ENCODE measurements at regions not wholly inside any gene's neighbourhood (a gene's known extent, or its start where the extent isn't known, plus 50 kb on each side); places are given as distances from the start of the nearest gene placed in this dataset.

GRCh38 chr5:88374391-88374790, 105.7 kb upstream of the TMEM161B start:
- DNase-seq (ENCODE audit: low read depth in 1 of 2, low spot score in 2 of 2) (no peak), FAIRE-seq (no peak)
- ChIA-PET POLR2A (ENCODE audit: partially characterized antibody) (interaction anchor here (1.5 kb wide), 1 partner anchor 13 kb away, joined by 3 read pairs; no protein-coding TSS in a partner anchor), CTCF (ENCODE audit: partially characterized antibody) (interaction anchor here (1.1 to 1.4 kb wide), 2 partner anchors 9 to 17 kb away, joined by 4 read pairs; no protein-coding TSS in a partner anchor)
- Histone ChIP-seq H2AK5ac (ENCODE audit: low read depth, low read length) (no peak overlapping the region), H4K20me1 (replicated peaks in 1 of 2; ENCODE audit: control insufficient read depth in 1 of 2, insufficient read depth in 2 of 2, low read length in 2 of 2) (no peaks in the 10 kb centered on the region), H3K27me3 (replicated peaks in 1 of 4; ENCODE audit: control insufficient read depth in 3 of 4, extremely low read depth in 1 of 4, insufficient read depth in 3 of 4, low read length in 3 of 4) (no peaks in the 10 kb centered on the region), H3K27ac (ENCODE audit: low read depth, low read length) (no peak overlapping the region), H3K14ac (ENCODE audit: insufficient read length) (no peak overlapping the region), H3K23ac (ENCODE audit: insufficient read length) (no peak overlapping the region), H2BK120ac (replicated peaks; ENCODE audit: low read depth, low read length) (no peak overlapping the region), H3K4me1 (replicated peaks in 1 of 4; ENCODE audit: control insufficient read depth in 3 of 4, insufficient read depth in 4 of 4, low read length in 3 of 4) (no peaks in the 10 kb centered on the region), H3K18ac (ENCODE audit: extremely low read depth, low read length) (no peak overlapping the region), H3K4ac (replicated peaks; ENCODE audit: insufficient read length, low read depth, low read length) (no peak overlapping the region), H2BK20ac (ENCODE audit: low read length) (no peak overlapping the region), H2BK15ac (ENCODE audit: low read length) (no peak overlapping the region), H3K4me3 (ENCODE audit: extremely low read depth in 1 of 4, insufficient read depth in 2 of 4, low read depth in 3 of 4, low read length in 4 of 4) (no peak overlapping the region), H3K9ac (replicated peaks in 1 of 4; ENCODE audit: extremely low read depth in 1 of 4, low read depth in 3 of 4, low read length in 3 of 4) (no peak overlapping the region), H4K5ac (ENCODE audit: insufficient read length, low read depth, low read length) (no peak overlapping the region), H2BK5ac (ENCODE audit: low read depth, low read length) (no peak overlapping the region), H3K23me2 (ENCODE audit: low read depth, low read length) (no peaks in the 10 kb centered on the region), H3K9me3 (ENCODE audit: insufficient read depth in 2 of 2, low read depth in 1 of 2, low read length in 1 of 2) (no peaks in the 10 kb centered on the region), H3K4me2 (ENCODE audit: insufficient read depth in 1 of 2, low read depth in 2 of 2, low read length in 2 of 2) (no peak overlapping the region), H4K91ac (replicated peaks; ENCODE audit: insufficient read length, low read length) (no peak overlapping the region), H3K56ac (replicated peaks; ENCODE audit: insufficient read length, low read depth, low read length) (no peak overlapping the region), H4K8ac (ENCODE audit: extremely low read depth, insufficient read depth, low read length) (no peak overlapping the region), H3K79me1 (ENCODE audit: low read depth, low read length) (no peaks in the 10 kb centered on the region), H2AFZ (ENCODE audit: low read length) (no peak overlapping the region), H3K79me2 (ENCODE audit: control insufficient read depth in 1 of 2, insufficient read depth in 2 of 2, low read length in 2 of 2) (no peaks in the 10 kb centered on the region), H2BK12ac (ENCODE audit: low read depth, low read length) (no peak overlapping the region), H3K36me3 (ENCODE audit: control insufficient read depth in 2 of 4, insufficient read depth in 4 of 4, low read length in 3 of 4) (no peaks in the 10 kb centered on the region)
- 92% methylated on average over 2 of the region's 2 CpGs; no CpG with 5 or more reads in 1 of the 2 experiments for WGBS, 2 experiments (ENCODE audit: extremely low coverage in 1 of 2, insufficient coverage in 1 of 2, insufficient read length in 1 of 2, insufficient replicate concordance in 2 of 2, low coverage in 1 of 2, low lambda C conversion rate in 2 of 2, missing lambda C conversion rate in 1 of 2)
- TF ChIP-seq CTCF (IDR thresholded peaks at IDR 0.05; ENCODE audit: control extremely low read depth in 1 of 3, insufficient read depth in 1 of 3, low read depth in 1 of 3, low read length in 3 of 3) (no peak), SP2 (IDR thresholded peaks at IDR 0.05; ENCODE audit: low read length) (no peak), TCF12 (IDR thresholded peaks at IDR 0.05; ENCODE audit: low read depth, low read length) (no peak), GABPA (IDR thresholded peaks at IDR 0.05; ENCODE audit: borderline replicate concordance, insufficient read depth, low read length) (no peak), CHD1 (IDR thresholded peaks at IDR 0.05; ENCODE audit: low read depth, low read length) (no peak), CTBP2 (IDR thresholded peaks at IDR 0.05; ENCODE audit: borderline replicate concordance, insufficient read depth, insufficient read length, low read length) (no peak), MAFK (IDR thresholded peaks at IDR 0.05; ENCODE audit: low read depth, low read length) (no peak), SP4 (IDR thresholded peaks at IDR 0.05; ENCODE audit: low read length) (no peak), PHF8 (conservative IDR thresholded peaks at IDR 0.05; ENCODE audit: low read depth, low read length) (no peak), EZH2 (IDR thresholded peaks at IDR 0.05; ENCODE audit: low read depth, low read length, severe bottlenecking) (no peak)
